GM12873 (cell line): ENCODE measurements at regions not wholly inside any gene's neighbourhood (a gene's known extent, or its start where the extent isn't known, plus 50 kb on each side); places are given as distances from the start of the nearest gene placed in this dataset.

Experiments used
- CTCF ChIP-seq: IDR thresholded peaks from 2 replicates; pipeline ENCODE4 v1.5.1; 2012; ENCODE audit warnings: low read depth, mild to moderate bottlenecking, moderate library complexity, low read length, control low read depth; ENCODE audit not compliant: insufficient read depth; ENCODE audit errors: missing control alignments

GRCh38 chr4:147310312-147310711 is 170.6 kb upstream of the EDNRA start:
- no peak for TF ChIP-seq CTCF

DNA sequence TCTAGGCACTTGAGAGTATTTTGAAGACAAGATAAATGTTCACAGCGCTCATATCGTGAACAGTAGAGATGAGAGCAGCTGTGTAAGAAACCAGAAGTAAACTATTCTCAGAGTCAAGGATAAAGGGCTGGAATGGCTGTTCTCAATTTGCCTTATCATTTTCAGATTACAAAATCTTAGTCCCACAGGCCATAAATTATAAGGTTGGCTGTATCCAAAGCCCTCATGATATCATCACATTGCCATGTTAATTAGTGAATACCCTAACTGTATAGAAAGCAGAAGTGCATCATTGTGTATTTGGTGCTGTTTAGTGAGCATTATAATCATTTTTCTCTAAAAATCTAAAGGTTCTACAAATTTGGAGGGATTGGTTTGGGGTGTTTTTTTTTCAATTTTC is 168.9 kb upstream of the EDNRA start:
- TF ChIP-seq CTCF, result no peak

DNA sequence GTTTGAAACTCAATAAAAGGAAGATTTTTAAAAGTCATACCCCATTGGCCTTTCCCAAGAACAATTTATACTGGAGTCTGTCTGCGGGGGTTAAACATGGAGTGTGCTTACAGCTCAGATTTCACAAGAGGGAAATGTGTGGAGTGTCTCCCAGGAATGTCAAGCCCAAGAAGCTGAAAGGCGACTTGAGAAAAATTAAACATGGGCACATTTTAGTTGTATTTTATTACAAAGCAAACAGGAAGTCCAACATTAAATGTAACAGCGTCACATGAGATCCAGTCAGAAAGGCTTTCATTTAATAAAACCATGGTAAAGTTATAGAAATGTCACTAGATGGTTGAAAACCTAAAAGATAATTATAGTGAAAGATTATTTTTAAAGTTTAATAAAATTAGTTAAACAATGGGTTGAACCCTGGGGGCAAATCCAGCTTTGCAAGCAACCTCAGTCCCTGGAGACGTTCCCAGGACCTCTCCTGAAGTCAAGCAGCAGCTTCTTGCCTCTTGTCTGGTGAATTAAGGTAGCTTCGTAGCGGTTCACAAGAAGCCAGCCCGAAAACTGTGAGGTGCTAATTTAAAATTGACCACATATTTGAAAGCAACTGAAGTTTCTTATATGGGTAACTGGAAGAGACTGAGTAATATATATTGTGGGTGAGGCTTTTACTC is 168.4 kb upstream of the EDNRA start:
- TF ChIP-seq CTCF, result no peak

DNA sequence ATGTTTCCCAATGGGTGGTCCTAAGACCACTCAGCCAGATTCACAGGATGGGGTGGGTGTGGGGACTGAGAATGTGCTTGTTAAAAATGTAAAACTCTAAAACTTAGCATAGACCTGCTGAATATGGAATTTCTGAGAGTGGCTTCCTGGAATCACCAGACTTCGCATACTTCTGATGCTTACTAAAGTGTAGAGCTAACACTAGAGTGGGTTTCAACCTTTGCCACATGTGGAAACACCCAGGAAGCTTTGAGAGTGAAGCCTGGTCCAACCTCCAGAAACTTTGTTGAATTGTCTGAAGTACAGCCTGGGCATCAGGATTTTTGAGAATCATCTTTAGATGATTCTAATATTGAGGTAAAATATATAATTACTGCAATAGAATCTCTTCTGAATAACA is 167.8 kb upstream of the EDNRA start:
- TF ChIP-seq CTCF, result no peak

GRCh38 chr4:147318586-147318985 is 162.3 kb upstream of the EDNRA start:
- TF ChIP-seq CTCF, result no peak

DNA sequence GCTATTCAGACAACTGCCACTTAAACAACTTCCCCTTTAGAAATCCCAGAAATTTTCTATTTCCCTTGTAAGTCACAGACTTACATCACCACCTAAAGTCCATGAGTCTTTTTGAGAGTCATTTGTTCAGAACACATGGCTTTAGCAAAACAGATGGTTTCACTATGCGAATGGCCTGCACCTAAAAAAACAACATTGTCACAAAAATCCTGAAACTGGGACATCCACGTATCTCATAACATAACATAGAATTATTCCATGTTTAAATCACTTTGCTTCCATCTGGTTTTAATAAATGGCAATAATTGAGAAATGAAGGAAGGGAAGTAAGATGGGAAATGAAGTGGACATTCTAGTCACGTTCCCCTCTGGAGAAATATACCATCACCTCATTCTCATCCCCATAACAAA is 155.3 kb upstream of the EDNRA start:
- TF ChIP-seq CTCF, result no peak

GRCh38 chr4:147326591-147326990 is 154.3 kb upstream of the EDNRA start:
- TF ChIP-seq CTCF, result no peak
